ENCODE measurements at regions not wholly inside any gene's neighbourhood (a gene's known extent, or its start where the extent isn't known, plus 50 kb on each side); places are given as distances from the start of the nearest gene placed in this dataset.

GRCh38 chr9:80157561-80157983, 585.8 kb downstream of the TLE4 start:
- DNase-seq (ENCODE audit: low read depth) = peak; percentile 62

- no peak for DNase-seq (ENCODE audit: low read depth)
These were observed 585.1 kb downstream of the TLE4 start for GRCh38 chr9:80156756-80157472.

DNA sequence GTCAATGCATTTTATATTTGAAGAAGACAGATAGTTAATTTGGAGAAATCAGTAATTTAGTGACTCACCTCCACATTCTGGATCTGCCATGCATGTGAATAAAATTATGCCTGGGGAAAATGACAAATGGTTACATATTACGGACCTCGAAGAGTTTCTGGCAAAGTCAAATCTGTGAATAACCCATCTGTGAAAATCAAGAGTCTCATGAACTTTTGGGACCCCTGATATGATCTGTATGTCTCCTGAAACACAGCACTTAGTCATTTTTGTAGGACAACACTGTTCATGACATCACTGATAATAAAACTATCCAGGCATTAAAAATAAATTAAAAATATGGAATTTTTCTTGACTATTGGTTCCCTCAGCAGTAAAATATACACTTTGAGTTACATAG, 584.5 kb downstream of the TLE4 start:
- no peak for DNase-seq (ENCODE audit: low read depth)

DNA sequence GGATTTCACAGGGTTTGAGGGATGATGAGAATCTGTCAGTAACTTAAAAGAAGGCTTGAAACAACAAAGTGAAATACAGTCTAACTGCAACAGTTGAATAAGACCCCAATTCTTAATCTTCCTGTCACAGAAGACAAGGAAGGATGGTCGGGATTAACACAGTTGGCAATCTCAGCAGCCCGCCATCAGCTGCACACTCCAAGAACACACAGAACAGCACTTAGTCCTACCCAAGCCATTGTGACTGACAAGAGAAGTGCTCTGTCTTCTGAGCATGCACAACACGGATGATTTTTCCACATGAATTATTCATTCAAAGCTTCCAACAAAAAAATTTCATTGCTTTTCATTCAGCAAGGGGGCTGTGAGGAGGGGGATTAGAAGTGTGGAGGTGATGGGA, 576.1 kb downstream of the TLE4 start:
- DNase-seq (ENCODE audit: low read depth) = no peak

GRCh38 chr9:80146466-80146865, 574.7 kb downstream of the TLE4 start:
- DNase-seq (ENCODE audit: low read depth) = peak; percentile 50

GRCh38 chr9:80144856-80145255, 573.1 kb downstream of the TLE4 start:
- no peak for DNase-seq (ENCODE audit: low read depth)

GRCh38 chr9:80144406-80144805, 572.6 kb downstream of the TLE4 start:
- no peak for DNase-seq (ENCODE audit: low read depth)

DNA sequence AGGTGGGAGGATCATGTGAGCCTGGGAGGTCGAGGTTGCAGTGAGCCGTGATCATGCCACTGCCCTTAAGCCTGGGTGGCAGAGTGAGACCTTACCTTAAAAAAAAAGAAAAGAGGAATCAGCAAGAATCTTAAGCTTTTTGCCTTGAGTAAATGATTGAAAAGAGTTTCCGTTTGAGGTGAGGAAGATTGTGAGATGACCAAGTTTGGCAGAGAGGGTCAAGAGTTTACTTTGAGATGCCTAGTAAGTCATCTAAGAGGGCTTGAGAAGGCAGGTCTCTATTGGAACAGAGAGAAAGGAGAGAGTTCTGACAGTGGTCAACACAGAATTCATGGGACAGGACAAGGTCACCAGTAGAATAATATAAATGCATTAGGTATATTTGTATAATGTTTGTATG, 572.1 kb downstream of the TLE4 start:
- DNase-seq (ENCODE audit: low read depth) = no peak

GRCh38 chr9:80134487-80134886, 562.7 kb downstream of the TLE4 start:
- DNase-seq (ENCODE audit: low read depth) = no peak

DNA sequence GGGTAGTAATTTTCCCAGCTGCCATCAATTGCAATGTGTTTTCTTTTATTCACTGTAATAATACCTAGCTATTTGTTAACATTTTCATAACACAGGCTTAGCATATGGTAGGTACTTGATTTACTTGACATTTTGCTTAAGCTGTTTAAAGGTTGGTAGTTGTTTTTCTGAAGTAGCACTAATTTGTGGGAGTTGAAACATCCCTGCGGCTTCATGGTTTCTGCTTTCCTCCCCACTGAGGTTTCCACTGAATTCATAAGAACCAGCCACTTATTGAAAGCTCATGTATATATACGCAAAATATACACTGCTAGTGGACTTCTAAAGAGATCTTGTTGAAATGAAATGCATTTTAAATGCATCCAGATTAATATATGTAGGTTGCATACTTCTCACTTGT, 559.9 kb downstream of the TLE4 start:
- no peak for DNase-seq (ENCODE audit: low read depth)

DNA sequence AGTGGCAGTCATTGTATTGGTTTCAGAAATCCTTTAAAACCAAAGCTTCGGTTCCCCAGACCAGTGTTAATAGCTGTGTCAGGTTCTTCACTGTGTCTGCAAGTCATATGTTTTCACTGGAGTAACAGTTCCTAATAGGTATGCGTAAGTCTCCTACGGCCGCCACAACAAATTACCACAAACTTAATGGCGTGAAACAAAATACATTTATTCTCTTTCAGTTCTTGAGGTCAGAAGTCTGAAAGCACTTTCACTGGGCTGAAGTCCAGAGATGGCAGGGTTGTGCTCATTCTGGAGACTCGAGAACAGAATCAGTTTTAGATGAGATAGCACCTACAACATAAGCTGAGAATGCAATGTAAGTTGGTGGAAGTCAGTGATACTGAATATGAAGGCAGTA, 556.2 kb downstream of the TLE4 start:
- no peak for DNase-seq (ENCODE audit: low read depth)

DNA sequence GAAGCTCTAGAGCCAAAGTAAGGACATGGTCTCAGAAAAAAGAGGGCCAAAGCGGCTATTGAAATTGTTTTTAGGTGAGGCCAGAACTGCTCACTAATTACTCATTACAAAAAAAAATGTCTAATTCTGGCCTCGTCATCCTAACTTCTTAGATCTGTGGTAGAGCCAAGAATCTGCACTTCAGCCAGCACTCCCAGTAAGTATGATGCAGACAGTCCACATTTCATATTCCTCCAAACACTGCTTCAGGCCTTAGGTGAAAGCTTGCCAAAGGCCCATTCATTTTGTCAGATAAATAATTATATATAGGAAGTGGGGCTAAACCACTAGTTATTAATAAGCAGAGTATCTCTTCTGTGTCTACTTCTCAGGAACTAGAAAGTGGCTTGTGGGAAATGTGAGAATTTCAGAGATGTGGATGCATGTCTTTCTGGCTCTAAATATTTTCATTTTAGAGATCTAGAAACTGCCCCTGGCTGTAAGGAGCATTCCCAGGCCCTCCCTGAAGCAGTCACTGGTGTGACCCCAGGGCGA, 554.0 kb downstream of the TLE4 start:
- no peak for DNase-seq (ENCODE audit: low read depth)

DNA sequence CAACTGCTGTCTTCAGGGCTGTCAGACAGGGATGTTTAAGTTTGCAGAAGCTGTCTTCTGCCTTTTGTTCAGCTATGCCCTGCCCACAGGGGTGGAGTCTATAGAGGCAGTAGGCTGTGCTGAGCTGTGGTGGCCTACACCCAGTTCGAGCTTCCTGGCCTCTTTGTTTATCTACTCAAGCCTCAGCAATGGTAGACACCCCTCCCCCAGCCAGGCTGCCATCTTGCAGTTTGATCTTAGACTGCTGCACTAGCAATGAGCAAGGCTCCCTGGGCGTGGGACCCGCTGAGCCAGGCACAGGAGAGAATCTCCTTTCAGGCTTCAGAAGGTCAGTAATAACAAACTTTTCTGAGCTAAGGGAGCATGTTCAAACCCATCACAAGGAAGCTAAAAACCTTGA, 545.3 kb downstream of the TLE4 start:
- DNase-seq (ENCODE audit: low read depth) = no peak

DNA sequence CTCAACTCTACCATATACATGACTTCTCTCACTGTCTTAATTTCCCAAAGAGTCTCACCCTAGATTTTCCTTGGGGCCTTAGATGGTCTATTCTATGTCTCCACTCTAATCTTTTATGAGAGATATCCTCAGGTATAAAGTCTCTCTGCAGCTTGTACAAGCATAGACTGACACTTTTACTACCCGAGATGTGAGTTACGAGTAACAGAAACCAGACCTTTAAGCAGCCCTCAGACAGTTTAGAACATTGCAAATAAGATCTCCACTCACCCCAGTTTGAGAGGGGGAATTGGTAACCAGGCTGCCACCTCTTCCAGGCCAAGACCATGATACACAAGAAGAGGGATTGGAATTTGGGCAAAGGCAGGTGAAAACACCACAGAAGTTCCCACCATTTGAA, 542.5 kb downstream of the TLE4 start:
- no peak for DNase-seq (ENCODE audit: low read depth)

GRCh38 chr9:80107931-80108660, 536.3 kb downstream of the TLE4 start:
- DNase-seq (ENCODE audit: low read depth) = no peak

DNA sequence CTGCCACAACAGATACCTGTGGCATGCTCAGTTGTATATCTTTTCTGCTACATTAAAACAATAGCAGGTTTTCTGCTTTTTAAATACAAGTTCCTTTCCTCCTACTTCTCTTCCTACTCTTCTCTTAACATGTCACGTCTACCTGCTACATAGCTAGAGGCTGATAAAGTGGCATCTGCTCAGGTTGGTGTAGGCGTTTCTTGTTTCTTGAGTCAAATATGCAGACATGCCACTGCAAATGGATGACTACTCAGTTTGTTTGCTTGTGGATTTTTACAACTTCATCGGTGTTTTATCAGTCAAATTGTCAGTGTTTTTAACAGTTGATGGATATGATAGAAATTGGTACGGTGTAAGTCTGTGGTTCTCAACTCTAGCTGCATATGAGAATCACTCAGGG, 525.7 kb downstream of the TLE4 start:
- DNase-seq (ENCODE audit: low read depth) = no peak

GRCh38 chr9:80094176-80094771, 522.5 kb downstream of the TLE4 start:
- no peak for DNase-seq (ENCODE audit: low read depth)

- no peak for DNase-seq (ENCODE audit: low read depth)
These were observed 521.9 kb downstream of the TLE4 start for GRCh38 chr9:80093695-80094094.

DNA sequence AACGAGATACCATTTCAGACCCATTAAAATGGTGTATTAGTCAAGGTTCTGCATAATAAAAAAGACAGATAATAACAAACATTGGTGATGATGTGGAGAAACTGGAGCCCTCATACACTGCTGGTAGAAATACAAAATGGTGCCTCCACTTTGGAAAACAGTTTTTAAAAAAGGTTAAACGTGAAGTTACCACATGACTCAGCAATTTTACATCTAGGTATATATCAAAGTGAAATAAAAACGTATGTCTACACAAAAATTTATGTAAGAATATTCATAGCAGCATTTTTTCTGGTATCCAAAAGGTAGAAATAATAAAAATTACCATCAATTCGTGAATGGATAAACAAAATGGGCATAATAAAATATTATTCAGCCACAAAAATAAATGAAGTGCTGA, 519.8 kb downstream of the TLE4 start:
- DNase-seq (ENCODE audit: low read depth) = no peak

DNA sequence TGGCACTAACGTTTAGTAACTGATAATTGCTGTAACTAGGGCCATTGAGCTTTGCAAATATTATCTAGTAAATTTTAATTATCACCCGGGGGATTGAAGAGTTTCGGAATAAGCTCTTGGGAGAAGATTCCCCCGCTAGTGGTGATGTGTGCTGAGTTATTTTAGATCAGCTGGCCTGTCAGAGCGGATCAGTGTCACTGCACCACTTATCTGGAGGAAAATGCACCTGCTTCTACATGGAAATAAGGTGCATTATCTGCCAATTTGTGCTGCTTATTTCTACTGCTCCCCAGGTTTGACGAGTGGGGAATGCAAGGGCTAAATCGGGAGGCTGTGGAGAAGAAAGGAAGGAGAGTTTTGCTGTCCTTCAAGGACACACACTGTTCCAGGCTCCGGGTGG, 518.6 kb downstream of the TLE4 start:
- DNase-seq (ENCODE audit: low read depth) = no peak

GRCh38 chr9:80086822-80087345, 515.1 kb downstream of the TLE4 start:
- no peak for DNase-seq (ENCODE audit: low read depth)

- no peak for DNase-seq (ENCODE audit: low read depth)
These were observed 514.6 kb downstream of the TLE4 start for GRCh38 chr9:80086386-80086785.
